ENCODE measurements at regions not wholly inside any gene's neighbourhood (a gene's known extent, or its start where the extent isn't known, plus 50 kb on each side); places are given as distances from the start of the nearest gene placed in this dataset.

GRCh38 chr9:134267305-134267880 lies 58.9 kb upstream of the RXRA start:
- Histone ChIP-seq H3K4me3 (ENCODE audit: extremely low read depth in 1 of 4, insufficient read depth in 2 of 4, low read depth in 3 of 4, low read length in 4 of 4) (no peak overlapping the region), H3K18ac (ENCODE audit: extremely low read depth, low read length) (no peak overlapping the region; the same call in 1 of the 2 replicates), H2BK12ac (ENCODE audit: low read depth, low read length) (no peak overlapping the region), H4K91ac (replicated peaks; ENCODE audit: insufficient read length, low read length) (no peak overlapping the region), H2AK5ac (ENCODE audit: low read depth, low read length) (no peak overlapping the region), H4K8ac (ENCODE audit: extremely low read depth, insufficient read depth, low read length) (no peak overlapping the region), H3K4ac (replicated peaks; ENCODE audit: insufficient read length, low read depth, low read length) (no peak overlapping the region), H3K23me2 (ENCODE audit: low read depth, low read length) (peaks cover 6% of the 10 kb centered on the region; the same call in 1 of the 2 replicates), H3K27me3 (replicated peaks in 1 of 4; ENCODE audit: control insufficient read depth in 3 of 4, extremely low read depth in 1 of 4, insufficient read depth in 3 of 4, low read length in 3 of 4) (no peaks in the 10 kb centered on the region), H2BK5ac (ENCODE audit: low read depth, low read length) (no peak overlapping the region), H4K5ac (ENCODE audit: insufficient read length, low read depth, low read length) (no peak overlapping the region), H3K56ac (replicated peaks; ENCODE audit: insufficient read length, low read depth, low read length) (no peak overlapping the region), H3K79me2 (ENCODE audit: control insufficient read depth in 1 of 2, insufficient read depth in 2 of 2, low read length in 2 of 2) (no peaks in the 10 kb centered on the region), H3K36me3 (ENCODE audit: control insufficient read depth in 2 of 4, insufficient read depth in 4 of 4, low read length in 3 of 4) (no peaks in the 10 kb centered on the region), H3K9ac (replicated peaks in 1 of 4; ENCODE audit: extremely low read depth in 1 of 4, low read depth in 3 of 4, low read length in 3 of 4) (no peak overlapping the region), H3K14ac (ENCODE audit: insufficient read length) (no peak overlapping the region), H2AFZ (ENCODE audit: low read length) (no peak overlapping the region), H4K20me1 (replicated peaks in 1 of 2; ENCODE audit: control insufficient read depth in 1 of 2, insufficient read depth in 2 of 2, low read length in 2 of 2) (no peaks in the 10 kb centered on the region), H3K4me1 (replicated peaks in 1 of 4; ENCODE audit: control insufficient read depth in 3 of 4, insufficient read depth in 4 of 4, low read length in 3 of 4) (peaks cover 0 to 4% (median under 1%) of the 10 kb centered on the region in 4 experiments; a peak in 4 of 7 replicates), H3K9me3 (ENCODE audit: insufficient read depth in 2 of 2, low read depth in 1 of 2, low read length in 1 of 2) (peaks cover 0 to 3% of the 10 kb centered on the region in 2 experiments; a peak in 1 of 4 replicates), H3K4me2 (ENCODE audit: insufficient read depth in 1 of 2, low read depth in 2 of 2, low read length in 2 of 2) (no peak overlapping the region), H3K79me1 (ENCODE audit: low read depth, low read length) (no peaks in the 10 kb centered on the region), H2BK20ac (ENCODE audit: low read length) (no peak overlapping the region), H3K23ac (ENCODE audit: insufficient read length) (no peak overlapping the region), H2BK15ac (ENCODE audit: low read length) (no peak overlapping the region), H3K27ac (ENCODE audit: low read depth, low read length) (no peak overlapping the region), H2BK120ac (replicated peaks; ENCODE audit: low read depth, low read length) (no peak overlapping the region)
- ChIA-PET CTCF (ENCODE audit: partially characterized antibody) (interaction anchor here (0.7 to 3.0 kb wide), 9 partner anchors 10 to 178 kb away, joined by 3 to 15 read pairs (median 3); no protein-coding TSS in a partner anchor), POLR2A (ENCODE audit: partially characterized antibody) (no interaction called here)
- TF ChIP-seq RAD21 (IDR thresholded peaks at IDR 0.05 in 1 of 2, conservative IDR thresholded peaks at IDR 0.05 in 1 of 2; ENCODE audit: low read depth in 2 of 2, low read length in 2 of 2), result peak; percentile 23 to 31; a peak in 2 of 4 replicates
- TF ChIP-seq, protein P1, sequence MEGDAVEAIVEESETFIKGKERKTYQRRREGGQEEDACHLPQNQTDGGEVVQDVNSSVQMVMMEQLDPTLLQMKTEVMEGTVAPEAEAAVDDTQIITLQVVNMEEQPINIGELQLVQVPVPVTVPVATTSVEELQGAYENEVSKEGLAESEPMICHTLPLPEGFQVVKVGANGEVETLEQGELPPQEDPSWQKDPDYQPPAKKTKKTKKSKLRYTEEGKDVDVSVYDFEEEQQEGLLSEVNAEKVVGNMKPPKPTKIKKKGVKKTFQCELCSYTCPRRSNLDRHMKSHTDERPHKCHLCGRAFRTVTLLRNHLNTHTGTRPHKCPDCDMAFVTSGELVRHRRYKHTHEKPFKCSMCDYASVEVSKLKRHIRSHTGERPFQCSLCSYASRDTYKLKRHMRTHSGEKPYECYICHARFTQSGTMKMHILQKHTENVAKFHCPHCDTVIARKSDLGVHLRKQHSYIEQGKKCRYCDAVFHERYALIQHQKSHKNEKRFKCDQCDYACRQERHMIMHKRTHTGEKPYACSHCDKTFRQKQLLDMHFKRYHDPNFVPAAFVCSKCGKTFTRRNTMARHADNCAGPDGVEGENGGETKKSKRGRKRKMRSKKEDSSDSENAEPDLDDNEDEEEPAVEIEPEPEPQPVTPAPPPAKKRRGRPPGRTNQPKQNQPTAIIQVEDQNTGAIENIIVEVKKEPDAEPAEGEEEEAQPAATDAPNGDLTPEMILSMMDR (IDR thresholded peaks at IDR 0.05; ENCODE audit: control extremely low read depth in 1 of 3, insufficient read depth in 1 of 3, low read depth in 1 of 3, low read length in 3 of 3), result peak in 1 of 3 experiments; percentile 38; a peak in 2 of 4 replicates
- TF ChIP-seq POLR2A (IDR thresholded peaks at IDR 0.05; ENCODE audit: control extremely low read depth in 1 of 2, low read depth in 2 of 2, low read length in 2 of 2), result no peak
- 70% methylated on average over 10 of the region's 11 CpGs; no CpG with 5 or more reads in 1 of the 2 experiments for WGBS, 2 experiments (ENCODE audit: extremely low coverage in 1 of 2, insufficient coverage in 1 of 2, insufficient read length in 1 of 2, insufficient replicate concordance in 2 of 2, low coverage in 1 of 2, low lambda C conversion rate in 2 of 2, missing lambda C conversion rate in 1 of 2)
- FAIRE-seq, result no peak
- DNase-seq (ENCODE audit: low read depth in 1 of 2, low spot score in 2 of 2), result no peak
